Bronchial epithelial cell (primary cell): ENCODE measurements at regions not wholly inside any gene's neighbourhood (a gene's known extent, or its start where the extent isn't known, plus 50 kb on each side); places are given as distances from the start of the nearest gene placed in this dataset.

Experiments
- DNase-seq: peaks from one replicate; pipeline ENCODE4 v3.0.0-alpha.2; 2010; ENCODE audit warnings: low read depth
- FAIRE-seq: peaks from 2 replicates; lab custom pipeline; 2011; peaks lifted over from hg19 to GRCh38; lab: Jason Lieb, UNC
- H3K27me3 ChIP-seq: 2 replicates; pipeline ENCODE4 v1.5.1; 2011; ENCODE audit warnings: low read length; ENCODE audit not compliant: control insufficient read depth, insufficient read depth
- H3K36me3 ChIP-seq: 2 replicates; pipeline ENCODE4 v1.5.1; 2011; ENCODE audit warnings: low read length; ENCODE audit not compliant: control insufficient read depth, insufficient read depth
- H3K4me3 ChIP-seq: 2 replicates; pipeline ENCODE4 v1.5.1; 2011; ENCODE audit warnings: mild to moderate bottlenecking, low read depth, low read length, control low read depth
- TF ChIP-seq, protein P1 (sequence below): IDR thresholded peaks from 2 replicates; pipeline ENCODE4 v1.5.1; 2011; ENCODE audit warnings: mild to moderate bottlenecking, moderate library complexity, low read length, control low read depth, inconsistent platforms; ENCODE audit not compliant: insufficient read depth, severe bottlenecking

DNA sequence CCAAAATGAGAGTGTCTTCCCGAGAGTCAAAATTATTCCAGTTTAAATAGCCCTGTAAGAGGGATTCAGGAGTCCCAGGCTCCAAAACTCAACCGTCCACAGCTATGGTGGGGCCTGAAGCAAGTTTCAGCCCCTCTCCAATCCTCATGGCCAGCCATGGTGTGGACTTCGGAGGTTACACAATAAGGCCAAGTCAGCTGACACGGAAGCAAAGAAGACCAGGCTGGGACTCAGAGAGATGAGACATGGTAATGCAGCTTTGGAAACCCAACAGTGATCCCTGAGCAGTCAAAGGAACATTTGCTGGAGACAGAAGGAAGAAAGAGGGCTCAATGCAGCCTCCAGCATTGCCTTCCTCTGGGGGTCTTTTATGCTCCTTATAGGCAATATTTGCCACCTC, 324.6 kb upstream of the TLE3 start:
- Histone ChIP-seq H3K4me3 (no peak overlapping the region), H3K27me3 (peaks cover 19% of the 10 kb centered on the region), H3K36me3 (no peaks in the 10 kb centered on the region)
- TF ChIP-seq, protein P1, sequence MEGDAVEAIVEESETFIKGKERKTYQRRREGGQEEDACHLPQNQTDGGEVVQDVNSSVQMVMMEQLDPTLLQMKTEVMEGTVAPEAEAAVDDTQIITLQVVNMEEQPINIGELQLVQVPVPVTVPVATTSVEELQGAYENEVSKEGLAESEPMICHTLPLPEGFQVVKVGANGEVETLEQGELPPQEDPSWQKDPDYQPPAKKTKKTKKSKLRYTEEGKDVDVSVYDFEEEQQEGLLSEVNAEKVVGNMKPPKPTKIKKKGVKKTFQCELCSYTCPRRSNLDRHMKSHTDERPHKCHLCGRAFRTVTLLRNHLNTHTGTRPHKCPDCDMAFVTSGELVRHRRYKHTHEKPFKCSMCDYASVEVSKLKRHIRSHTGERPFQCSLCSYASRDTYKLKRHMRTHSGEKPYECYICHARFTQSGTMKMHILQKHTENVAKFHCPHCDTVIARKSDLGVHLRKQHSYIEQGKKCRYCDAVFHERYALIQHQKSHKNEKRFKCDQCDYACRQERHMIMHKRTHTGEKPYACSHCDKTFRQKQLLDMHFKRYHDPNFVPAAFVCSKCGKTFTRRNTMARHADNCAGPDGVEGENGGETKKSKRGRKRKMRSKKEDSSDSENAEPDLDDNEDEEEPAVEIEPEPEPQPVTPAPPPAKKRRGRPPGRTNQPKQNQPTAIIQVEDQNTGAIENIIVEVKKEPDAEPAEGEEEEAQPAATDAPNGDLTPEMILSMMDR: no peak
- DNase-seq (no peak), FAIRE-seq (peak; percentile 90)

DNA sequence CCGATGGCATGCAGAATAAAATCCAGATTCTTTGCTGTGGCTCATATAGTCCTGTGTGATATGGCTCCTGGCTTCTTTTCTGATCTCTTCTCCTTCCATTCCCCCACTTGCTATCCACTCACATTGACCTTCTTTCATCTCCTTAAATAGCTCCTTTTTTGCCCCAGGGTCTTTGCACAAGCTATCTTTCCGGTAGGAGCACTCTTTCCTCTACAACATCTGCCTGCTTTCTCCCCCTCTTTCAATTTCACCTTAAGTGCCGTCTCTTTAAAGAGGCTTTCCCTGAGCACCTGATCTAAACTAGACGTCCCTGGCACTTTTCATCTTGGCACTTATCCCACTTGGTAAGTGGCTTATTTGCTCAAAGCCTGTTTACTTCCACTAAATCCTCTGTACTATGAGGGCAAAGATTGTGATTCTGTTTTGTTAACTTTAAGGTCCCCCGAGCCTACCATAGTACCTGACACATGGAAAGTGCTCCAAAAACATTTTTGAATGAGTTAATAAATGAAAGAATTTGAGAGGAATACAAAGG, 323.3 kb upstream of the TLE3 start:
- no peak for DNase-seq
- Histone ChIP-seq H3K4me3 (no peak overlapping the region), H3K27me3 (peaks cover 23% of the 10 kb centered on the region), H3K36me3 (no peaks in the 10 kb centered on the region)
- TF ChIP-seq, protein P1: no peak
- no peak for FAIRE-seq

DNA sequence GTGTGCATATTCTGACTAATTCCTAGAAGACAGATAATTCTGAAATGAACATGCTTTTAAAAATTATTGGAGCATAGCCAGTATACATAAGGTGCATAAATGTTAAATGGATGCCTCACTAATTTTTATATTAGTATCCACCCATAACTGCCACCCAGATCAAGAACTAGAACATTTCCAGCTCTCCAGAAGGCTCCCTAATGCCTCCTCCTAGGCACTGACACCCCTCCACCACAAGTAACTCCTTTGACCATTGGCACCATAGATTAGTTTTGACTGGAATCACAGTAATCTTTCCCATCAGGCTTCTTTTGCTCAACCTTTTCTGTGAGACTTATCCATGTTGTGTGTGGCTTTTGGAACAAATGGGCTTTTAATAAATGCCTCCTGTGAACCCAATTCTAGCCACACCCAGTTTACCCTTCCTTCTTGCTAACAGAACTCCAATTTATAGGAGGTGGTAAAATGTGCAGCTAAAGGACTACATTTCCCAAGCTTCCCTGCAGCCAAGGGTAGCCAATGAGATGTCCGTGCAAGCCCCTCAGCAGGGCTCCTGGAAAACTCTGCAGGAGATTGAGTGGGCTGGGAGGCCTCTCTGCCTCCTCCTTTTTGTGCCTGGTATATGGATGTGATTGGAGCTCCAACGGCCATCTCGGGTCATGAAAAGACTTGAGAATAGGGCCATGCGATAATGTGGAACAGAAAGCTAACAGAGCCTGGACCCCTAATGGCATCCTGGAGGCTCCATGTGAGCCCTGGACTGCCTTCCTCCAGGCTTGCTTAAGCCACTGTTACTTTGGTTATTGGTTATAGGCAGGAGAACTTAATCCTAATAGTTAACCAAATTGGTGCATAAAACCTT, 322.6 kb upstream of the TLE3 start:
- DNase-seq: no peak
- no peak overlapping the region for H3K4me3 ChIP-seq
- H3K36me3 ChIP-seq: no peaks in the 10 kb centered on the region
- FAIRE-seq: no peak
- peaks cover 25% of the 10 kb centered on the region for H3K27me3 ChIP-seq
- TF ChIP-seq, protein P1: no peak

DNA sequence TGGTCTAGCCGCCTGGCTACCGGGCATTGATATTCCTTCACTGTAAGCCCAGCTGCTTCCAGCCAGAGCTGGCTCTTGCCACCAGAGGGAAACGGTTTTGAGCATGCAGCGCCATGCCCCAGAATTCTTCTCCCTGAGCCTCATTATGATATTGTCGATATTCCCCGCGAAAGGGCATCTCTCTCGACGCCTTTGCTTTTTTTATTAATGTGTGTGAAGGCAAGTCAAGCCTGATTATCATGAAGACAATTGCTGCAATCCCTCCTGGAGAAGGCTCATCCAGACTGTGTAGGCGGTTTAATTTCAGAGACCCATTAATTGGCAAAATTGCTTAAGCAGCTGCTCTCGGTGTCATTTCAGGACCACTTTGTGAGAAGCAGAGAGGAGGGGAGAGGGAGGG, 321.2 kb upstream of the TLE3 start:
- Histone ChIP-seq H3K27me3 (peaks cover 28% of the 10 kb centered on the region), H3K4me3 (no peak overlapping the region), H3K36me3 (no peaks in the 10 kb centered on the region)
- no peak for FAIRE-seq
- TF ChIP-seq, protein P1: no peak
- DNase-seq: no peak

DNA sequence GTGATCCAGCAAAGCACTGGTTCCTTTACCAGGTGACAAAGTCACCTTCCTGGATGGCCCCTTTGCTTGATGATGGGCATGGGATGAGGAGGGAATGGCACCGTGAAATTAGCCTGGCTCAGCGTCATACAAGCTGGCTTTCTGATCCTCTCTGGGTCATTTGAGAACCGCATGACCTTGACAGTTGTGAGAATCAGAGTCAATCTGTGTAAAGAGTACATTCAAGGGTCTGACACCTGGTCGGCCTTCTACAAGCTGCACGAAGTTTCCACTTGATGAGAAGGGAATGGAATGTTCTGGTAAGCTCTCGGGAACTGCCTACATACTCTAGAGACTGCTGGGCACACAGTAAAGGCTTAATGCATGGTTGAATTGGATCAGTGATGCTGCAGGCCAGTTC, 319.8 kb upstream of the TLE3 start:
- Histone ChIP-seq H3K36me3 (no peaks in the 10 kb centered on the region), H3K4me3 (no peak overlapping the region), H3K27me3 (peaks cover 21% of the 10 kb centered on the region)
- TF ChIP-seq, protein P1: no peak
- no peak for DNase-seq
- no peak for FAIRE-seq

DNA sequence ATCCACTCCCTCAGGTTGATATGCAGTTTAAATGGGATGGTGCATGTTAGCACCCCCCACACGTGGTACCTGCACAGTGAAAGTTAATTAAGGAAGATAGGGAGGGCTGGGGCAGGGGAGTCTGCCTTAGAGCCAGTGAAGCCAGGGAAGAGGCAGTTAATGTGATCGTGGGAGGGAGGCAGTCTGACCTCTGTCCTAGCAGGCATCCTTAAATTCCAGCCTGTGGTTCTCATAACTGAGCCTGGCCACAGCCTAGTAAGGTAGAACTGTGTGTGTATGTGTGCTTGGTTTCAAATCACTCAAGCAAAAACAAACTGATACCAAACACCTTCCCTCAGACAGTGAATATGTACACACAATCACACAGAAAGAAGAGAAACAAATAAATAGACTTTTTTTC, 319.1 kb upstream of the TLE3 start:
- Histone ChIP-seq H3K4me3 (no peak overlapping the region), H3K27me3 (peaks cover 19% of the 10 kb centered on the region), H3K36me3 (no peaks in the 10 kb centered on the region)
- DNase-seq: no peak
- no peak for FAIRE-seq
- TF ChIP-seq, protein P1: no peak
